Testis (tissue), 2 donors: ENCODE measurements at regions not wholly inside any gene's neighbourhood (a gene's known extent, or its start where the extent isn't known, plus 50 kb on each side); places are given as distances from the start of the nearest gene placed in this dataset.
"Not testable (repeated sequence)": the region's sequence is repeated elsewhere in the genome, so short reads cannot be mapped to it uniquely, and the experiment has no call there.

Experiments
- POLR2A ChIP-seq: fragments of 450-650 bp; IDR thresholded peaks from one replicate; pipeline ENCODE4 v1.6.1; 2017; ENCODE audit warnings: antibody characterized with exemption, mild to moderate bottlenecking, moderate library complexity
- TF ChIP-seq, protein P1 (sequence below), 3 experiments: fragments of 450-650 bp in 2 of 3; fragments of 200-600 bp in 1 of 3; sonication (generic) in 1 of 3; IDR thresholded peaks; one replicate each; pipeline ENCODE4 v1.5.1; 2016 to 2019; ENCODE audit warnings: antibody characterized with exemption in 3 of 3, mild to moderate bottlenecking in 2 of 3, moderate library complexity in 1 of 3

DNA sequence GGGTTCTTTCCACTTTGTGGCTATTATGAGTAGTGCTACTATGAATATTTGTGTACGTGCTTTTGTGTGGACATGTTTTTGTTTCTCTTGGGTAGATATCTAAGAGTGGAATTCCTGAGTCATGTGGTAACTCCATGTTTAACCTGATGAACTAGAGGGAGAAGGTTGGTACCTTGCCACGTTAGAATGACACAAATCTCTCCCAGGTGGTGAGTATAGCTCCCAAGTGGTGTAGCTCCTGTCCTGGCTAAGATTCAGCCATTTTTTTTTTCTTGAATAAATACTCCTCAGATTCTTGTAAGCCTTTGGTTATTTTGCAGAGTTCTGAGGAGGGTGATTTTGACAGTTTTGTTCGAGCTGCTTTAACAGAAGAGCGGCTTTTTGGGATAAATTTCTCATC is 83.2 kb upstream of the DPP6 start:
- TF ChIP-seq, protein P1, sequence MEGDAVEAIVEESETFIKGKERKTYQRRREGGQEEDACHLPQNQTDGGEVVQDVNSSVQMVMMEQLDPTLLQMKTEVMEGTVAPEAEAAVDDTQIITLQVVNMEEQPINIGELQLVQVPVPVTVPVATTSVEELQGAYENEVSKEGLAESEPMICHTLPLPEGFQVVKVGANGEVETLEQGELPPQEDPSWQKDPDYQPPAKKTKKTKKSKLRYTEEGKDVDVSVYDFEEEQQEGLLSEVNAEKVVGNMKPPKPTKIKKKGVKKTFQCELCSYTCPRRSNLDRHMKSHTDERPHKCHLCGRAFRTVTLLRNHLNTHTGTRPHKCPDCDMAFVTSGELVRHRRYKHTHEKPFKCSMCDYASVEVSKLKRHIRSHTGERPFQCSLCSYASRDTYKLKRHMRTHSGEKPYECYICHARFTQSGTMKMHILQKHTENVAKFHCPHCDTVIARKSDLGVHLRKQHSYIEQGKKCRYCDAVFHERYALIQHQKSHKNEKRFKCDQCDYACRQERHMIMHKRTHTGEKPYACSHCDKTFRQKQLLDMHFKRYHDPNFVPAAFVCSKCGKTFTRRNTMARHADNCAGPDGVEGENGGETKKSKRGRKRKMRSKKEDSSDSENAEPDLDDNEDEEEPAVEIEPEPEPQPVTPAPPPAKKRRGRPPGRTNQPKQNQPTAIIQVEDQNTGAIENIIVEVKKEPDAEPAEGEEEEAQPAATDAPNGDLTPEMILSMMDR (IDR thresholded peaks at IDR 0.05): not testable (repeated sequence)
- not testable (repeated sequence) for TF ChIP-seq POLR2A
